ENCODE measurements at regions not wholly inside any gene's neighbourhood (a gene's known extent, or its start where the extent isn't known, plus 50 kb on each side); places are given as distances from the start of the nearest gene placed in this dataset.
"Not testable (repeated sequence)": the region's sequence is repeated elsewhere in the genome, so short reads cannot be mapped to it uniquely, and the experiment has no call there.

GRCh38 chr6:15897063-15897876, 231.6 kb upstream of the MYLIP start:
- peak; percentile 85 for DNase-seq

- DNase-seq = no peak
Measured at GRCh38 chr6:15894973-15895725, 232.3 kb upstream of the DTNBP1 start.

- DNase-seq = peak; percentile 80
Measured at GRCh38 chr6:15893556-15894253, 230.9 kb upstream of the DTNBP1 start.

- peak; percentile 93 for DNase-seq
Measured at GRCh38 chr6:15892369-15892768, 229.5 kb upstream of the DTNBP1 start.

GRCh38 chr6:15888798-15889772, 226.3 kb upstream of the DTNBP1 start:
- peak; percentile 58 for DNase-seq

- DNase-seq = peak; percentile 57
Measured at GRCh38 chr6:15887491-15888461, 224.9 kb upstream of the DTNBP1 start.

GRCh38 chr6:15885624-15886023, 222.8 kb upstream of the DTNBP1 start:
- DNase-seq = no peak

GRCh38 chr6:15883593-15883992, 220.8 kb upstream of the DTNBP1 start:
- DNase-seq = not testable (repeated sequence)

- no peak for DNase-seq
Measured at GRCh38 chr6:15882915-15883314, 220.1 kb upstream of the DTNBP1 start.

GRCh38 chr6:15882345-15882744, 219.5 kb upstream of the DTNBP1 start:
- no peak for DNase-seq

GRCh38 chr6:15881150-15881549, 218.3 kb upstream of the DTNBP1 start:
- DNase-seq = peak; percentile 96

GRCh38 chr6:15880262-15880973, 217.6 kb upstream of the DTNBP1 start:
- no peak for DNase-seq

- peak; percentile 73 for DNase-seq
Measured at GRCh38 chr6:15879371-15880261, 216.8 kb upstream of the DTNBP1 start.

- DNase-seq = peak; percentile 79
Measured at GRCh38 chr6:15877231-15877630, 214.4 kb upstream of the DTNBP1 start.

- DNase-seq = peak; percentile 95
Measured at GRCh38 chr6:15876406-15876805, 213.6 kb upstream of the DTNBP1 start.

GRCh38 chr6:15875797-15876196, 213.0 kb upstream of the DTNBP1 start:
- peak; percentile 11 for DNase-seq

- DNase-seq = no peak
Measured at GRCh38 chr6:15874821-15875220, 212.0 kb upstream of the DTNBP1 start.

- no peak for DNase-seq
Measured at GRCh38 chr6:15874326-15874725, 211.5 kb upstream of the DTNBP1 start.

Measured in MV-4-11 (cell line).